AG09319 (cell line): ENCODE measurements at regions not wholly inside any gene's neighbourhood (a gene's known extent, or its start where the extent isn't known, plus 50 kb on each side); places are given as distances from the start of the nearest gene placed in this dataset.

Experiments
- DNase-seq: peaks from one replicate; pipeline ENCODE4 v3.0.0-alpha.2; 2010; ENCODE audit warnings: low read depth; ENCODE audit errors: extremely low read depth
- TF ChIP-seq, protein P1 (sequence below): IDR thresholded peaks from 2 replicates; pipeline ENCODE4 v1.5.1; 2011; ENCODE audit warnings: low read depth, mild to moderate bottlenecking, inconsistent platforms, low read length, moderate library complexity

- peak; percentile 44 for DNase-seq
Observed at GRCh38 chr4:53855581-53856250, 208.7 kb downstream of the CHIC2 start.

DNA sequence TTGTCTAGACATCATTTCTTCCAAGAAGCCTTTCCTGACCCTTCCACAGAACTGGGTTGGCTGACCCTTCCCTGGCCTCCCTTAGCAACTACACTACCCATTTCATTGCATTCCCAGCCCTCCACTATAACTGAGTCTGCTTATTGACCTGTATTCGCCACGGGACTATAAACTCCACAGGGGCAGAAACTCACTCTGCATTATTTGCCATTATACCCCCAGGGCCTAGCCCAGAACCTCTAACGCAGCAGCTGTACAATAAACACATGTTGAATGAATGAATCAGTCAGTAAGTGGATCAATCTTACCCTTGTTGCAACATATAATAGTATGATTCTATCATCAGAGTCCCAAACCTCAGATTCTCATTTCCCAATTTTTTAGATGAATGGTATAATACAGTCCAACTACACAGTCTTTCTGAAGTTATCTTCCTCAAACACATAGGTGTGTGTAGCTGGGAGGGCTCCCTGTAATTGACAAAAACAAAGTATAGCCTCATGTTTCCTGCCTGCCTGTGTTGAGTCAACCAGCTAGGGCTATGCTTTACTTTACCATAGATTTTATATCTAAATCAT is 209.3 kb downstream of the CHIC2 start:
- DNase-seq = peak; percentile 20
- TF ChIP-seq, protein P1, sequence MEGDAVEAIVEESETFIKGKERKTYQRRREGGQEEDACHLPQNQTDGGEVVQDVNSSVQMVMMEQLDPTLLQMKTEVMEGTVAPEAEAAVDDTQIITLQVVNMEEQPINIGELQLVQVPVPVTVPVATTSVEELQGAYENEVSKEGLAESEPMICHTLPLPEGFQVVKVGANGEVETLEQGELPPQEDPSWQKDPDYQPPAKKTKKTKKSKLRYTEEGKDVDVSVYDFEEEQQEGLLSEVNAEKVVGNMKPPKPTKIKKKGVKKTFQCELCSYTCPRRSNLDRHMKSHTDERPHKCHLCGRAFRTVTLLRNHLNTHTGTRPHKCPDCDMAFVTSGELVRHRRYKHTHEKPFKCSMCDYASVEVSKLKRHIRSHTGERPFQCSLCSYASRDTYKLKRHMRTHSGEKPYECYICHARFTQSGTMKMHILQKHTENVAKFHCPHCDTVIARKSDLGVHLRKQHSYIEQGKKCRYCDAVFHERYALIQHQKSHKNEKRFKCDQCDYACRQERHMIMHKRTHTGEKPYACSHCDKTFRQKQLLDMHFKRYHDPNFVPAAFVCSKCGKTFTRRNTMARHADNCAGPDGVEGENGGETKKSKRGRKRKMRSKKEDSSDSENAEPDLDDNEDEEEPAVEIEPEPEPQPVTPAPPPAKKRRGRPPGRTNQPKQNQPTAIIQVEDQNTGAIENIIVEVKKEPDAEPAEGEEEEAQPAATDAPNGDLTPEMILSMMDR = no peak

More at GRCh38 chr4:53855581-53856250, 208.7 kb downstream of the CHIC2 start:
- TF ChIP-seq, protein P1 = no peak

DNA sequence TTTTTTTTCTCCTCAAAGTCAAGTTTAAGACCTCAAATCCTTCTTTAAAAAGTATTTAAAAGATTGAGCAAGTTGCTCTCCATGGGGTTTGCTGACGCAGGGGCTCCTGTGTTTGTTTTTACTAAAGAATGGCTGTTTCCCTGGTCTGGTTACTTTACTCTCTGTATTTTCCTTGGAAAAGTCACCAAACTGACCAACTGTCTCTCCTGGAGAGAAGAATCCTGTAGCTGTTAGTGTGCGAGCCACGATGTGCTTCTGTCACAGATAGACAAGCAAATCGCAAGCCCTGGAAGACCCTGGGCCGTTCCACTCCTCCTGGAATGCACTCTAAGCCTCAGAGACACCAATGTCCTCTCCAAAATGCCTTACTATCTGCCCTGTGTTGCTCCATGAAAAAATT is 212.1 kb downstream of the CHIC2 start:
- TF ChIP-seq, protein P1 = no peak
- peak; percentile 22 for DNase-seq

- DNase-seq = no peak
- TF ChIP-seq, protein P1 = no peak
Observed at GRCh38 chr4:53847965-53848364, 216.4 kb downstream of the CHIC2 start.

GRCh38 chr4:53844551-53844950 is 219.9 kb downstream of the CHIC2 start:
- TF ChIP-seq, protein P1 = no peak
- no peak for DNase-seq

DNA sequence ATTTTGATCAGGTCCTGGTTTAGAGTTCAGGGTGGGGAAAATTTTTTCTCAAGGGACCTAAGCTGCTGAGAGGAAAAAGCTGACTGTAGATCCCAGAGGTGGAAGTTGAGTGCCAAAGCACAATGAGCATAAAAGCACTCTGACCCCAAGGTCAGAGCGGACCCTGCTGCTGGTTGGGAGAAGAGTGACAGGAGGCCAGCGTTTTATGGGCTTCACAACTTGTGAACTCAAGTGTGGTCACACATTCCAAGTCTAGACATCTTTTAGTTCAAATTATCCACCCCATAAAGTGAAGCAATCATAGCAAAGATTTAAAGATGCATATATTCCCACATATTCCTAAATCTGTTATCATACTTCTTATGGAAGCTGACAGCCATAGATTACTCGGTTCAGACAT is 220.3 kb downstream of the CHIC2 start:
- no peak for DNase-seq
- TF ChIP-seq, protein P1 = no peak

DNA sequence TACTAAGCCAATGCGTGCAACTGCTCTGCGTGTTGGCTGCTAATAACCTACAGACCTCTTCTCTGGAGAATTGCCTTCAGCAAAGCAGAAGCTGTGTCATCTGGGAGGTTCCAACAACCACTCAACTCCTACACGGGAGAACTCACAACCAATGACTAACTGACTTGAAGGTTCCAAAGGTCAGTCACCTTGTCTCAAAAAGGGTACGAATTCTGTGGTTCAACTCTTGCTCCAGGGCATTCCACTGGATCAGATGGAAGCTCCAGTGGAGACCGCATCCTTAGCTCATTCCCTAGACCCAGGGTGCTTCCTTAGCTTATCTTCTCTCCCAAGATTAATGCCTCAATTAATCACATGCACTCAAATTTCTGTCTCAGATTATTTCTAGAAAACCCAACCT is 222.7 kb downstream of the CHIC2 start:
- no peak for DNase-seq
- TF ChIP-seq, protein P1 = no peak
